Keratinocyte (primary cell): ENCODE measurements at regions not wholly inside any gene's neighbourhood (a gene's known extent, or its start where the extent isn't known, plus 50 kb on each side); places are given as distances from the start of the nearest gene placed in this dataset.
"Not testable (repeated sequence)": the region's sequence is repeated elsewhere in the genome, so short reads cannot be mapped to it uniquely, and the experiment has no call there.

Experiments used
- DNase-seq: peaks from one replicate; pipeline ENCODE4 v3.0.0-alpha.2; 2011; ENCODE audit warnings: low read depth, missing footprints, low spot score
- FAIRE-seq: peaks from 2 replicates; lab custom pipeline; 2011; peaks lifted over from hg19 to GRCh38; lab: Jason Lieb, UNC
- H2AFZ ChIP-seq: 2 replicates; pipeline ENCODE4 v1.6.0; 2012; ENCODE audit warnings: low read length, control low read depth, inconsistent platforms; ENCODE audit not compliant: control insufficient read depth
- H3K27ac ChIP-seq: 2 replicates; pipeline ENCODE4 v1.5.1; 2011; ENCODE audit warnings: low read length; ENCODE audit not compliant: control insufficient read depth, insufficient read depth
- H3K27me3 ChIP-seq: 3 replicates; pipeline ENCODE4 v1.6.0; 2011; ENCODE audit warnings: low read length; ENCODE audit not compliant: control insufficient read depth, insufficient read depth; ENCODE audit errors: extremely low read depth
- H3K36me3 ChIP-seq, 2 experiments: 2 replicates in 1 of 2; 3 replicates in 1 of 2; pipeline ENCODE4 v1.5.1; 2011; ENCODE audit warnings: low read length in 2 of 2, mild to moderate bottlenecking in 1 of 2; ENCODE audit not compliant: control insufficient read depth in 2 of 2, insufficient read depth in 2 of 2; ENCODE audit errors: extremely low read depth in 1 of 2
- H3K4me1 ChIP-seq: 3 replicates; pipeline ENCODE4 v1.5.1; 2011; ENCODE audit warnings: low read length; ENCODE audit not compliant: control insufficient read depth, insufficient read depth; ENCODE audit errors: extremely low read depth
- H3K4me2 ChIP-seq: 3 replicates; pipeline ENCODE4 v1.6.0; 2011; ENCODE audit warnings: low read depth, low read length; ENCODE audit not compliant: control insufficient read depth, insufficient read depth; ENCODE audit errors: extremely low read depth
- H3K4me3 ChIP-seq, 3 experiments: fragments of 200-600 bp in 1 of 3; sonication (generic) in 1 of 3; 2 replicates in 2 of 3; 3 replicates in 1 of 3; pipeline ENCODE4 v1.5.1; 2011 to 2016; ENCODE audit warnings: low read length in 3 of 3, mild to moderate bottlenecking in 3 of 3, control low read depth in 2 of 3, inconsistent platforms in 1 of 3, low read depth in 1 of 3, mixed read lengths in 1 of 3, mixed run types in 1 of 3, moderate library complexity in 1 of 3; ENCODE audit not compliant: control insufficient read depth in 2 of 3, insufficient read depth in 2 of 3; ENCODE audit errors: extremely low read depth in 1 of 3
- H3K79me2 ChIP-seq: 2 replicates; pipeline ENCODE4 v1.6.0; 2012; ENCODE audit warnings: low read length; ENCODE audit not compliant: control insufficient read depth, insufficient read depth
- H3K9ac ChIP-seq: 3 replicates; pipeline ENCODE4 v1.6.0; 2011; ENCODE audit warnings: low read length; ENCODE audit not compliant: control insufficient read depth, insufficient read depth; ENCODE audit errors: extremely low read depth
- H3K9me1 ChIP-seq: 3 replicates; pipeline ENCODE4 v1.6.0; 2011; ENCODE audit warnings: low read length; ENCODE audit not compliant: control insufficient read depth, insufficient read depth; ENCODE audit errors: extremely low read depth
- H3K9me3 ChIP-seq: 2 replicates; pipeline ENCODE4 v1.5.1; 2012; ENCODE audit warnings: low read depth, low read length; ENCODE audit not compliant: control insufficient read depth
- H4K20me1 ChIP-seq: 3 replicates; pipeline ENCODE4 v1.6.0; 2011; ENCODE audit warnings: low read length; ENCODE audit not compliant: control insufficient read depth, insufficient read depth; ENCODE audit errors: extremely low read depth
- CTCF ChIP-seq, 3 experiments: IDR thresholded peaks in 1 of 3; conservative IDR thresholded peaks in 1 of 3; optimal IDR thresholded peaks in 1 of 3; 2 replicates in 2 of 3; 3 replicates in 1 of 3; pipeline versions ENCODE3 to v1.5.1; 2011; ENCODE audit warnings: low read length in 3 of 3, mild to moderate bottlenecking in 3 of 3, moderate library complexity in 2 of 3, control low read depth in 1 of 3, inconsistent platforms in 1 of 3; ENCODE audit not compliant: insufficient read depth in 2 of 3; ENCODE audit errors: extremely low read depth in 1 of 3
- EZH2 ChIP-seq: IDR thresholded peaks from one replicate; pipeline ENCODE4 v1.6.1; 2012; ENCODE audit warnings: inconsistent platforms, mild to moderate bottlenecking, low read length, moderate library complexity
- dilution Hi-C: fragments of 300-500 bp; cut with MboI; formaldehyde crosslinking; loops from one replicate; pipeline ENCODE4 v1.7.0; 2020; ENCODE audit warnings: low sequenced_read_pairs; ENCODE audit not compliant: extremely low pct_ligation_motif_present

- TF ChIP-seq CTCF (optimal IDR thresholded peaks at IDR 0.05 in 1 of 3, IDR thresholded peaks at IDR 0.05 in 1 of 3, conservative IDR thresholded peaks at IDR 0.05 in 1 of 3; ENCODE audit: extremely low read depth in 1 of 3, insufficient read depth in 2 of 3, low read length in 3 of 3): no peak
- no peak for TF ChIP-seq EZH2
- H3K79me2 ChIP-seq: no peaks in the 10 kb centered on the region
- dilution Hi-C loops: no loop called here
- H2AFZ ChIP-seq: no peak overlapping the region
- DNase-seq (no peak), FAIRE-seq (no peak)
- no peaks in the 10 kb centered on the region for H3K36me3 ChIP-seq
- no peaks in the 10 kb centered on the region for H4K20me1 ChIP-seq
- H3K4me2 ChIP-seq: no peak overlapping the region
- no peaks in the 10 kb centered on the region for H3K4me1 ChIP-seq
- no peak overlapping the region for H3K9ac ChIP-seq
- H3K27me3 ChIP-seq: peaks cover 8% of the 10 kb centered on the region
- H3K9me1 ChIP-seq: no peaks in the 10 kb centered on the region
- H3K9me3 ChIP-seq: no peaks in the 10 kb centered on the region
- no peak overlapping the region for H3K27ac ChIP-seq
- no peak overlapping the region for H3K4me3 ChIP-seq
These were observed 60.0 kb upstream of the TMPRSS2 start for GRCh38 chr21:41567901-41568510.

- H3K27ac ChIP-seq, H3K4me2 ChIP-seq, H3K4me1 ChIP-seq, H3K9me3 ChIP-seq, H3K4me3 ChIP-seq, H2AFZ ChIP-seq, FAIRE-seq, H3K27me3 ChIP-seq, H3K36me3 ChIP-seq, H4K20me1 ChIP-seq, H3K79me2 ChIP-seq, H3K9ac ChIP-seq, DNase-seq, H3K9me1 ChIP-seq, dilution Hi-C loops: not testable (repeated sequence)
These were observed 59.3 kb upstream of the TMPRSS2 start for GRCh38 chr21:41567237-41567636.

GRCh38 chr21:41566500-41567014, 58.6 kb upstream of the TMPRSS2 start:
- Histone ChIP-seq H3K79me2 (no peaks in the 10 kb centered on the region), H3K4me2 (no peak overlapping the region), H3K4me1 (no peaks in the 10 kb centered on the region), H4K20me1 (no peaks in the 10 kb centered on the region), H3K9ac (no peak overlapping the region), H2AFZ (no peak overlapping the region), H3K9me3 (no peaks in the 10 kb centered on the region), H3K36me3 (no peaks in the 10 kb centered on the region), H3K9me1 (no peaks in the 10 kb centered on the region), H3K4me3 (no peak overlapping the region), H3K27me3 (peaks cover 8% of the 10 kb centered on the region), H3K27ac (no peak overlapping the region)
- dilution Hi-C loops: no loop called here
- DNase-seq (no peak), FAIRE-seq (no peak)
- no peak for TF ChIP-seq EZH2
- no peak for TF ChIP-seq CTCF (optimal IDR thresholded peaks at IDR 0.05 in 1 of 3, IDR thresholded peaks at IDR 0.05 in 1 of 3, conservative IDR thresholded peaks at IDR 0.05 in 1 of 3; ENCODE audit: extremely low read depth in 1 of 3, insufficient read depth in 2 of 3, low read length in 3 of 3)
